HepG2 (cell line): ENCODE measurements at regions not wholly inside any gene's neighbourhood (a gene's known extent, or its start where the extent isn't known, plus 50 kb on each side); places are given as distances from the start of the nearest gene placed in this dataset.

Experiments
- ATAC-seq: fragments of 200-7000 bp; cut with Tn5 transposase; 3 replicates; pipeline ENCODE4 v1.9.1; 2020; ENCODE audit warnings: mild to moderate bottlenecking, moderate library complexity
- BruUV-seq: library from RNA; stranded (reverse); fragments of 400-500 nt; replicated peaks from 2 replicates; lab custom pipeline; 2021; lab: Mats Ljungman, UMichigan
- CTCF ChIA-PET: fragments of 300-600 bp; formaldehyde crosslinking; extraction: SDS; loops from one replicate; lab custom pipeline; 2021; ENCODE audit warnings: low total read pairs, inconsistent platforms, low intra/inter-chr PET ratio; lab: Yijun Ruan, JAX
- POLR2A ChIA-PET: fragments of 350-600 bp; sonication (Branson Sonifier 250); formaldehyde crosslinking; loops from one replicate; lab custom pipeline; 2020; ENCODE audit warnings: antibody characterized with exemption, inconsistent platforms; lab: Yijun Ruan, JAX
- DNase-seq: peaks from one replicate; pipeline ENCODE4 v3.0.0-alpha.2; 2015; ENCODE audit warnings: low spot score
- FAIRE-seq: peaks from 3 replicates; lab custom pipeline; 2011; peaks lifted over from hg19 to GRCh38; lab: Jason Lieb, UNC
- H2AFZ ChIP-seq: one replicate; pipeline ENCODE4 v1.6.1; 2011; ENCODE audit warnings: low read length, inconsistent platforms
- H3K27ac ChIP-seq: fragments of 300-600 bp; 3 replicates; pipeline ENCODE4 v1.8.0; 2011; ENCODE audit warnings: mixed run types, mild to moderate bottlenecking, mixed read lengths, low read length, inconsistent platforms; ENCODE audit not compliant: insufficient read depth; ENCODE audit errors: extremely low read length
- H3K27me3 ChIP-seq, 2 experiments: fragments of 200-600 bp in 1 of 2; 2 replicates in 1 of 2; 3 replicates in 1 of 2; pipeline versions ENCODE4 v1.6.0 to v1.8.0; 2011; ENCODE audit warnings: low read length in 2 of 2, mild to moderate bottlenecking in 2 of 2, moderate library complexity in 2 of 2, inconsistent platforms in 1 of 2; ENCODE audit not compliant: insufficient read depth in 2 of 2, control insufficient read depth in 1 of 2
- H3K36me3 ChIP-seq, 2 experiments: fragments of 200-600 bp in 1 of 2; replicated peaks in 1 of 2; 2 replicates in 1 of 2; 3 replicates in 1 of 2; pipeline versions ENCODE4 v1.5.1 to v1.8.0; 2011; ENCODE audit warnings: low read length in 2 of 2, inconsistent platforms in 1 of 2; ENCODE audit not compliant: insufficient read depth in 2 of 2, control insufficient read depth in 1 of 2
- H3K4me1 ChIP-seq: 2 replicates; pipeline ENCODE4 v1.5.1; 2012; ENCODE audit warnings: low read length, inconsistent platforms; ENCODE audit not compliant: insufficient read depth
- H3K4me2 ChIP-seq: 2 replicates; pipeline ENCODE4 v1.6.0; 2011; ENCODE audit warnings: low read depth, low read length, inconsistent platforms
- H3K4me3 ChIP-seq, 3 experiments: fragments of 200-600 bp in 1 of 3; sonication (generic), shearing (Covaris generic) in 1 of 3; replicated peaks in 1 of 3; 2 replicates each; pipeline ENCODE4 v1.5.1; 2011 to 2016; ENCODE audit warnings: low read length in 3 of 3, inconsistent platforms in 2 of 3, low read depth in 2 of 3, mild to moderate bottlenecking in 2 of 3, control low read depth in 1 of 3, mixed read lengths in 1 of 3; ENCODE audit not compliant: insufficient read depth in 1 of 3
- H3K79me2 ChIP-seq: one replicate; pipeline ENCODE4 v1.6.1; 2011; ENCODE audit warnings: low read length, inconsistent platforms; ENCODE audit not compliant: insufficient read depth
- H3K9ac ChIP-seq: 2 replicates; pipeline ENCODE4 v1.6.0; 2011; ENCODE audit warnings: mild to moderate bottlenecking, low read depth, low read length, inconsistent platforms; ENCODE audit not compliant: insufficient read depth
- H3K9me3 ChIP-seq: 2 replicates; pipeline ENCODE4 v1.5.1; 2012; ENCODE audit warnings: mild to moderate bottlenecking, low read length
- H4K20me1 ChIP-seq: 2 replicates; pipeline ENCODE4 v1.6.0; 2011; ENCODE audit warnings: inconsistent platforms, mild to moderate bottlenecking, low read length, moderate library complexity; ENCODE audit not compliant: insufficient read depth
- CBX2 ChIP-seq, 2 experiments: fragments of 200-600 bp in 1 of 2; sonication (generic); formaldehyde crosslinking in 1 of 2; IDR thresholded peaks; 2 replicates each; pipeline versions ENCODE4 v1.7.0 to v1.8.1; 2018 to 2022; ENCODE audit warnings: low read depth in 2 of 2, low read length in 1 of 2, mild to moderate bottlenecking in 1 of 2, missing genetic modification reagents in 1 of 2
- FOXP4 ChIP-seq: sonication (generic); formaldehyde crosslinking; IDR thresholded peaks from 2 replicates; pipeline ENCODE4 v1.4.0; 2020; ENCODE audit warnings: missing genetic modification reagents
- POLR2G ChIP-seq: fragments of 200-400 bp; formaldehyde crosslinking; IDR thresholded peaks from 2 replicates; pipeline ENCODE4 v1.6.1; 2018; ENCODE audit warnings: mild to moderate bottlenecking, low read depth, low read length, moderate library complexity
- SATB2 ChIP-seq: sonication (generic); formaldehyde crosslinking; IDR thresholded peaks from 2 replicates; pipeline ENCODE4 v1.5.0; 2020; ENCODE audit warnings: missing genetic modification reagents
- TSC22D2 ChIP-seq: sonication (generic); formaldehyde crosslinking; IDR thresholded peaks from 2 replicates; pipeline ENCODE4 v1.5.1; 2020; ENCODE audit warnings: missing genetic modification reagents, mild to moderate bottlenecking, borderline replicate concordance
- U2AF1 ChIP-seq: fragments of 200-400 bp; formaldehyde crosslinking; optimal IDR thresholded peaks from 2 replicates; pipeline ENCODE3; 2017; ENCODE audit warnings: mild to moderate bottlenecking, low read depth, low read length
- ZBTB33 ChIP-seq: sonication (generic); formaldehyde crosslinking; IDR thresholded peaks from 2 replicates; pipeline ENCODE4 v1.4.0; 2020; ENCODE audit warnings: missing genetic modification reagents
- ZFP36 ChIP-seq: fragments of 150-350 bp; IDR thresholded peaks from 2 replicates; pipeline ENCODE4 v1.6.1; 2018; ENCODE audit warnings: borderline replicate concordance, low read length, low read depth; ENCODE audit not compliant: partially characterized antibody
- ZNF350 ChIP-seq: sonication (generic); formaldehyde crosslinking; IDR thresholded peaks from 2 replicates; pipeline ENCODE4 v1.4.0; 2020; ENCODE audit warnings: mild to moderate bottlenecking, low read depth, missing genetic modification reagents, borderline replicate concordance
- WGBS: methylation state at CpG from one replicate; pipeline ENCODE4 v1.1.6; 2017; ENCODE audit warnings: low lambda C conversion rate; 5-methylcytosine and 5-hydroxymethylcytosine counted together
- in situ Hi-C: cut with HindIII; loops from 2 replicates; pipeline ENCODE4 v1.10.0; 2017; ENCODE audit warnings: low pct_unique_long_range_greater_than_20kb; ENCODE audit not compliant: extremely low pct_ligation_motif_present
- intact Hi-C: fragments of 100-400 bp; cut with micrococcal nuclease; formaldehyde crosslinking; loops from one replicate; pipeline ENCODE4 v1.10.0; 2022; ENCODE audit not compliant: unreplicated experiment
- TF ChIP-seq, protein P1 (sequence below): sonication (generic); formaldehyde crosslinking; IDR thresholded peaks from 2 replicates; pipeline ENCODE4 v1.5.1; 2020; ENCODE audit warnings: mild to moderate bottlenecking, moderate library complexity, missing genetic modification reagents
- TF ChIP-seq, protein P2 (sequence below): sonication (generic); formaldehyde crosslinking; IDR thresholded peaks from 2 replicates; pipeline ENCODE4 v1.5.1; 2020; ENCODE audit warnings: missing genetic modification reagents, mild to moderate bottlenecking, borderline replicate concordance

DNA sequence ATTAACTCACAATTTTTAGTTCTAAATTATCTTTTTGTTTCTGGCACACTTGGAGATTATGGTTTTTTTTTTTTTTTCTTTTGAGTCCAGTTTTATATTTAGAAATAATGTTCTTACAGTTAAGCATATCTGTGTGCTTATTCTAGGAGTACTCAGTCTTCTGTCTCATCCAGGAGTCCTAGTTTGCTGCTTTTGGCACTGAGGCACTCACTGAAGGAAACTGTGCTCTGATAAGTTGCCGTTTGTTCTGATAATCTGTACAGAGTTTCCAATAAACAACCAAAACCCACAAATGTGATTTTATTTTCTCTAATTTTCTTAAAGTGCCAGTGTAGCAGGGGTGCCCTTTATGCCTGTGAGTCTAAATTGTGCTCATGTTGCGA is 251.0 kb downstream of the LRRC70 start:
- WGBS, result 0% methylated on average over 2 of the region's 2 CpGs
- Histone ChIP-seq H3K27ac (no peak overlapping the region), H3K9me3 (peaks cover 24% of the 10 kb centered on the region), H3K4me2 (no peak overlapping the region), H4K20me1 (no peaks in the 10 kb centered on the region), H3K4me3 (no peak overlapping the region), H3K9ac (no peak overlapping the region), H3K4me1 (no peaks in the 10 kb centered on the region), H2AFZ (no peak overlapping the region), H3K27me3 (no peaks in the 10 kb centered on the region), H3K79me2 (no peaks in the 10 kb centered on the region), H3K36me3 (no peaks in the 10 kb centered on the region)
- FAIRE-seq, result no peak
- in situ Hi-C loops (no loop called here), intact Hi-C loops (no loop called here)
- no peak for ATAC-seq
- no TSS peak for BruUV-seq
- no peak for DNase-seq
- ChIA-PET POLR2A (no interaction called here), CTCF (no interaction called here)
- TF ChIP-seq ZFP36 (no peak), ZBTB33 (CRISPR knock-in tag) (no peak), ZNF350 (no peak), POLR2G (no peak), CBX2 (IDR thresholded peaks at IDR 0.05; ENCODE audit: low read depth, low read length) (no peak), CBX2 (CRISPR knock-in tag; IDR thresholded peaks at IDR 0.05; ENCODE audit: low read depth) (no peak), TSC22D2 (no peak), SATB2 (no peak), FOXP4 (CRISPR knock-in tag) (no peak), U2AF1 (no peak)
- TF ChIP-seq, protein P1, sequence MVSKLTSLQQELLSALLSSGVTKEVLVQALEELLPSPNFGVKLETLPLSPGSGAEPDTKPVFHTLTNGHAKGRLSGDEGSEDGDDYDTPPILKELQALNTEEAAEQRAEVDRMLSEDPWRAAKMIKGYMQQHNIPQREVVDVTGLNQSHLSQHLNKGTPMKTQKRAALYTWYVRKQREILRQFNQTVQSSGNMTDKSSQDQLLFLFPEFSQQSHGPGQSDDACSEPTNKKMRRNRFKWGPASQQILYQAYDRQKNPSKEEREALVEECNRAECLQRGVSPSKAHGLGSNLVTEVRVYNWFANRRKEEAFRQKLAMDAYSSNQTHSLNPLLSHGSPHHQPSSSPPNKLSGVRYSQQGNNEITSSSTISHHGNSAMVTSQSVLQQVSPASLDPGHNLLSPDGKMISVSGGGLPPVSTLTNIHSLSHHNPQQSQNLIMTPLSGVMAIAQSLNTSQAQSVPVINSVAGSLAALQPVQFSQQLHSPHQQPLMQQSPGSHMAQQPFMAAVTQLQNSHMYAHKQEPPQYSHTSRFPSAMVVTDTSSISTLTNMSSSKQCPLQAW (CRISPR knock-in tag), result no peak
- TF ChIP-seq, protein P2, sequence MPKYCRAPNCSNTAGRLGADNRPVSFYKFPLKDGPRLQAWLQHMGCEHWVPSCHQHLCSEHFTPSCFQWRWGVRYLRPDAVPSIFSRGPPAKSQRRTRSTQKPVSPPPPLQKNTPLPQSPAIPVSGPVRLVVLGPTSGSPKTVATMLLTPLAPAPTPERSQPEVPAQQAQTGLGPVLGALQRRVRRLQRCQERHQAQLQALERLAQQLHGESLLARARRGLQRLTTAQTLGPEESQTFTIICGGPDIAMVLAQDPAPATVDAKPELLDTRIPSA, result no peak
